Gastroesophageal sphincter (tissue), 3 donors: ENCODE measurements at regions not wholly inside any gene's neighbourhood (a gene's known extent, or its start where the extent isn't known, plus 50 kb on each side); places are given as distances from the start of the nearest gene placed in this dataset.

Source experiments
- CTCF ChIP-seq, 4 experiments: fragments of 200-600 bp in 2 of 4; fragments of 450-650 bp in 2 of 4; sonication (generic) in 1 of 4; IDR thresholded peaks; one replicate each; pipeline ENCODE4 v1.5.1; 2017 to 2019; ENCODE audit warnings: antibody characterized with exemption in 4 of 4, mild to moderate bottlenecking in 2 of 4, moderate library complexity in 2 of 4
- EP300 ChIP-seq: sonication (generic); formaldehyde crosslinking; IDR thresholded peaks from one replicate; pipeline ENCODE4 v1.6.1; 2017; ENCODE audit warnings: antibody characterized with exemption, mild to moderate bottlenecking
- POLR2A ChIP-seq, 2 donors: fragments of 450-650 bp; IDR thresholded peaks; one replicate each; pipeline ENCODE4 v1.6.1; 2017; ENCODE audit warnings: antibody characterized with exemption in 2 of 2, mild to moderate bottlenecking in 2 of 2, moderate library complexity in 1 of 2
- POLR2AphosphoS5 ChIP-seq: sonication (generic); formaldehyde crosslinking; IDR thresholded peaks from one replicate; pipeline ENCODE4 v1.6.1; 2017; ENCODE audit warnings: antibody characterized with exemption

GRCh38 chr10:36313142-36313541, 671.0 kb upstream of the FZD8 start:
- TF ChIP-seq CTCF (IDR thresholded peaks at IDR 0.05) = no peak
- TF ChIP-seq POLR2A (IDR thresholded peaks at IDR 0.05) = no peak
- TF ChIP-seq EP300 = no peak
- TF ChIP-seq POLR2AphosphoS5 = no peak
